ENCODE measurements at regions not wholly inside any gene's neighbourhood (a gene's known extent, or its start where the extent isn't known, plus 50 kb on each side); places are given as distances from the start of the nearest gene placed in this dataset.
"Not testable (repeated sequence)": the region's sequence is repeated elsewhere in the genome, so short reads cannot be mapped to it uniquely, and the experiment has no call there.

DNA sequence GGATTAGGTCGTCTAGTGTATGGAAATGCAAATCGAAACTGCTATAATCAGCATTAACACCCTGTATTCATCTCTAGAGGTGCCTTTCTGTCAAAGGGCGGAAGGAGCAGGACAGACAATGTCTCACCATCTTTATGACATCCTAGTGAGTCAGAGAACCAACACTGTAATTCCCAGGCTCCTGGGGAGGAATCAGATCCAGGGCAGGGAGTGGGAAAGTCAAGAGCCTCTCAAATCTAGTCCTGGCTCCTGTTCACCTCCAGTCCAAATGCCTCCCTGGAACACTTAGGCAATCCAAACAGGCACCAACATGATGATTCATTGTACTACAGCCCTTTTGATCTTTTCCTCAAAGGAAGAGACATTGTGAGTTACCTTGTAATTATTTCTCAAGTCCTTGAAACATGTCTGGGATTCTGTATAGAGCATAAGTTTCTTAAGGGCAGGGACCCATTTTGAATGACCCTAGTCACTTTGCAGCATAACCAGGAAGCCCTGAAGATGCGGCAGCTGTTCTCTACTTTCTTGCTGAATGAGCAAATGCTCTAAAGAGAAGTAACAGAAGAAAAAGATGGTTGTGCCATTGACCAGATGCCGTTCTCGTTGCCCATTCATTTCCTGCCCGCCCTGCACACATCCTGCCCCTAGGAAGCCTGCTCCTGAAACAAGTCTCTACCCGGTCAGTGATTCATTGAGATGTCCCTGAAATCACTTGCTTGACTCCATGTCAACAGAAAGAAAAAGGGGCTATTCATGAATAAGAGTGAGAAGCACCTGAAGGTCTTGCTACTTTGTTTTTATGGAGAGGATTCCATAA is 112.8 kb upstream of the JARID2 start:
- DNase-seq: no peak

- no peak for DNase-seq
These were observed 108.8 kb upstream of the JARID2 start for GRCh38 chr6:15137086-15137485.

GRCh38 chr6:15143086-15143485 is 102.8 kb upstream of the JARID2 start:
- no peak for DNase-seq

DNA sequence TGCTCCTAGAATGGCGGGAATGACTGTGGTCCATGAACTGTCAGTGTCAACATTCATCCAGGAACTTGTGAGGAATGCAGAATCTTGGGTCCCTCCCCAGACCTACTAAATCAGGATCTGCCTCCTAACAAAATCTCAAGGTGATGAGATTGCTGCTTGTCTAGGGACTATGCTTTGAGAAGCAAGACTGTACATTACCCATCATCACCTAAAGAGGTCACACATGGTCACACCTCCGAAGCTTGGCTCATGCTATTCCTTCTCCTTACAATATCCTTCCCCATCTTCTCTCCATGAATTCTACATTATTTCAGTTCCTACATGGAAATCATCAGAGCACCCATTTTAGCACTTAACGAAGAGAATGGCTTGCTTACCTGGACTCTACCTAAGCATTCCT is 102.3 kb upstream of the JARID2 start:
- no peak for DNase-seq

- DNase-seq: no peak
These were observed 100.0 kb upstream of the JARID2 start for GRCh38 chr6:15145821-15146220.

GRCh38 chr6:15147827-15148226 is 98.0 kb upstream of the JARID2 start:
- no peak for DNase-seq

GRCh38 chr6:15148356-15148946 is 97.4 kb upstream of the JARID2 start:
- DNase-seq: no peak

DNA sequence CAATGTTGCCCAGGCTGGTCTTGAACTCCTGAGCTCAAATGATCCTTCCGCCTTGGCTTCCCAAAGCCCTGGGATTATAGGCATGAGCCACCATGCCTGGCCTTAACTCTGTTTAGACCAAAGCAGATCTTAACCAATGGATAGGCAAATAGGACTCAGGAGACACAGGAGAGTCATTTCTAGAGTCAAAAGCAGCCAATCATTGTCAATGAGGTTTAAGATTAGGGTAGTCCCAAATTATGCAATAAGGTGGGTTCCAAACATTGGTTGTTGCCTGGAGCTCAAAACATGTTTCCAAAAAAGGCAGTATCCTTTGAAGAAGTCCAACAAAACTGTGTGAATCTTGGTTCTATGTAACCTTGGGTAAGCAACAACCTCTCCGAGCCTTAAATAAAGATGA is 95.7 kb upstream of the JARID2 start:
- no peak for DNase-seq

- no peak for DNase-seq
These were observed 93.2 kb upstream of the JARID2 start for GRCh38 chr6:15152700-15153099.

- no peak for DNase-seq
These were observed 92.7 kb upstream of the JARID2 start for GRCh38 chr6:15153191-15153590.

DNA sequence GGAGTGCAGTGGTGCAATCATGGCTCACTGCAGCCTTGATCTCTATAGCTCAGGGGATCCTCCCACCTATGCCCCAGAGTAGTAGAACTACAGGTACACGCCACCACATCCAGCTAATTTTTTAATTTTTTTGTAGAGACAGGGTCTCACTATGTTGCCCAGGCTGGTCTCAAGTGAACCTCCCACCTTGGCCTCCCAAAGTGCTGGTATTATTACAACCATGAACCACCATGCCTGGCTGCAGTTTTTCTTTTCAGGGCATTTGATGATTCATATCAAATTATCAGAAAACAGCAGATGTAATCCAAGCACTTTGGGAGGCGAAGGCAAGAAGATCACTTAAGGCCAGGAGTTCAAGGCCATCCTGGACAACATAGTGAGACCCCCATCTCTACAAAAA is 88.4 kb upstream of the JARID2 start:
- DNase-seq: no peak

DNA sequence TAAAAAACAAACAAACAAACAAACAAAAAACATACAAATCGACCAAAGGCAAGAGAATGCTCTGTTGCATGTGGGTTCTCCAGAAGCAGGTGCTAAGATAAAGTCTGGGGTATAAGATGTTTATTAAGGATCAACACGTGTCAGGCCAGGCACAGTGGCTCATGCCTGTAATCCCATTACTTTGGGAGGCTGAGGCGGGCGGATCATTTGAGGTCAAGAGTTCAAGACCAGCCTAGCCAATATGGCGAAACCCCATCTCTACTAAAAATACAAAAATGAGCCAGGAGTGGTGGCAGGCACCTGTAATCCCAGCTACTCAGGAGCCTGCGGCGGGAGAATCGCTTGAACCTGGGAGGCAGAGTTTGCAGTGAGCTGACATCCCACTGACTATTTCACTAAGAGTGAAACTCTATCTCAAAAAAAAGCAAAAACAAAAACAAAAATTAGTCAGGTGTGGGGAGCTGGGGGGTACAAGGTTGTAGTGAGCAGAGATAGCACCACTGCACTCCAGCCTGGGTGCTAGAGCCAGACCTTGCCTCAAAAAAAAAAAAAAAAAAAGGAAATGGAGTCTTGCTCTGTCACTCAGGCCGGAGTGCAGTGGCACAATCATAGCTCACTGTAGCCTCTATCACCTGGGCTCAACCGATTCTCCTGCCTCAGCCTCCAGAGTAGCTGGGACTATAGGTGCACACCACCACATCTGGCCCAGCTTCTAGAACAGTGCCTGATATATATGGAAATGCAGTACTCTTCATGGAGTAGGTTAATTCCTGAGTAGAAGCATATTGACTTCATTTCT is 86.8 kb upstream of the JARID2 start:
- no peak for DNase-seq

- no peak for DNase-seq
These were observed 85.1 kb upstream of the JARID2 start for GRCh38 chr6:15160812-15161211.

DNA sequence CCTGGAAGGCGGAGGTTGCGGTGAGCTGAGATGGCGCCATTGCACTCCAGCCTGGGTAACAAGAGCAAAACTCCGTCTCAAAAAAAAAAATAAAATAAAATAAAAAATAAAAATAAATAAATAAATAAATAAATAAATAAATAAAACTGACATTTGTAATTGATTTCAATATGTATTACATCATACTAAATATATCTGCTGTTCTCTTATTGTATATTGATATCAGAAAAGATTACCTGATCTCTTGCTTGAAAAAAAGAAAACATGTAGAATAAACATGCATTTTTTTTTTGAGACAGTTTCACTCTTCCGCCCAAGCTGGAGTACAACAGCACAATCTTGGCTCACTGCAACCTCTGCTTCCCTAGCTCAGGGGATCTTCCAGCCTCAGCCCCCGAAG is 81.0 kb upstream of the JARID2 start:
- DNase-seq: not testable (repeated sequence)

- DNase-seq: no peak
These were observed 79.7 kb upstream of the JARID2 start for GRCh38 chr6:15166121-15166520.

DNA sequence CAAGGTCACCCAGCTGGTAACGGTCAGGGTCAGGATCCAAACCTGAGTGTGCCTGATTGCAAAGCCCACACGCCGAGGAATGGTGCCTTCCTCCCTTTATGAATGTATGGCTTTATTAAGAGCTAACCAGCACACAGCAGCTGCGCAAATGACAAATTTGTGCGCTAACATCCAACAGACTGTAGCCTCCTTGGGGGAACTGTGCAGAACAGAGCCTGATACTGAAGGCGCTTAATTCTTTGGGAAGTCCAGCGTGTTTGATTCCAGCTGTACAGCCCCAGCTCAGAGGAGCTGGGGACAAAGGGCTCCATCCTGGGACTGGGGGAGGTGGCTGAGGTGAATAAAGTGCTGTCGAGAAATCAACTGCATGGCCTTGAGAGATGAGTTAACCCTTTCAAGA is 75.7 kb upstream of the JARID2 start:
- no peak for DNase-seq

GRCh38 chr6:15171026-15171425 is 74.8 kb upstream of the JARID2 start:
- DNase-seq: no peak

DNA sequence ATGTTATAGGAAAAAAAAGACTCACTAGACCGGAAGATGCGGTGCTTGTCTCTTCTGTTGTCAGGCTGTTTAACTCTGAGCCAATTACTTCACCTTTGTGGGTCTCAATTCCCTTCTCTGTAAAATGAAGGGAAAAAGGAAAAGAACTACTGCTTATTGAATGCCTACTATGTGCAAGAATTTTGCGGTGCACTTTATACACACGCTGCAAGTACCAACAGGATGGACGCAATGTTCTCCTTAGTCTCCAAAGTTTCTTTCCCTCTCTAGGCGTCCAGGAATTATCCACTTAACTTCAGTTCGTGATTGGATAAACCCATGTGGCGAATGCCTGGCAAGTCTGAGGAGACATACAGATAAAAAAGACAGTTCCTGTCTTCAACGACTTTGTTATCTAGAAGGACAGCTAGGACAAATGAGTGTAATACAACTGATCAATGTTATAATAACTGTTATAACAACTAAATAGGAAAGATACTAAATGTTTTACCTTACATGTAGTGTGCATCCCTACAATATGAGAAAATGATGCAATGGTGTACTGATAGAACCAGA is 69.0 kb upstream of the JARID2 start:
- no peak for DNase-seq

- DNase-seq: no peak
These were observed 61.9 kb upstream of the JARID2 start for GRCh38 chr6:15183979-15184378.

DNA sequence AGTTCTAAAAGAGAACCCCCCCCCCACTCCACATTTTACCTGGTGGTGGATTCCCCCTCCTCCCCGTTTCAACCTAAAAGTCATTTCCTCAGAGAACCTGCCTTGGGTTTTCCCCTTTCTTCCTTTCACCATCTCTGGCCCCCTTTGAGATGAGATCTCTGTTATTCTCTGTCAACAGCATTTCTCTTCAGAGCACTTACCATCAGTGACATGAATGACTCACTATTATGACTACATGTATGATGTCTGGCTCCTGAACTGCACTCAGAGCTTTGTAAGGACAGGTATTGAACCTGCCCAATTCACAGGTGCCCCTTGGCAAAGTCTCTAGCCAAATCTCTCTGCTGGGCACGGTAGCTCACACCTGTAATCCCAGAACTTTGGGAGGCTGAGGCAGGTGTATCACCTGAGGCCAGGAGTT is 61.4 kb upstream of the JARID2 start:
- DNase-seq: no peak

DNA sequence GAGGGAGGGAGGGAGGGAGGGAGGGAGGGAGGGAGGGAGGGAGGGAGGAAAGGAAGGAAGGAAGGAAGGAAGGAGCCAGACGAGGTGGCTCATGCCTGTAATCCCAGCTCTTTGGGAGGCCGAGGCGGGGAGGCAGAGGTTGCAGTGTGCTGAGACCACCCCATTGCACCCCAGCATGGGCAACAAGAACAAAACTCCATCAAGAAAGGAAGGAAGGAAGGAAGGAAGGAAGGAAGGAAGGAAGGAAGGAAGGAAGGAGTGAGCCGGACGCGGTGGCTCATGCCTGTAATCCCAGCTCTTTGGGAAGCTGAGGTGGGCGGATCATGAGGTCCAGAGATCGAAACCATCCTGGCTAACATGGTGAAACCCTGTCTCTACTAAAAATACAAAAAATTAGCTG is 60.8 kb upstream of the JARID2 start:
- not testable (repeated sequence) for DNase-seq

DNA sequence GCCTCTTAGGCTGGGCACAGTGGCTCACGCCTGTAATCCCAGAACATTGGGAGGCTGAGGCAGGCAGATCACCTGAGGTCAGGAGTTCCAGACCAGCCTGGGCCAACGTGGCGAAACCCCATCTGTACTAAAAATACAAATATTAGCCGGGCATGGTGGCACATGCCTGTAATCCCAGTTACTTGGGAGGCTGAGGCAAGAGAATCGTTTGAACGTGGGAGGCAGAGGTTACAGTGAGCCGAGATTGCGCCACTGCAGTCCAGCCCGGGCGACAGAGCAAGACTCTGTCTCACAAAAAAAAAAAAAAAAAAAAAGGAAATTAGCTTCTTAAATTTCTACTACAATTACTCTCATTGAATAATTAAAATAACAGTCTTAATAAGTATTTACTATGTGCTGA is 52.4 kb upstream of the JARID2 start:
- not testable (repeated sequence) for DNase-seq

DNA sequence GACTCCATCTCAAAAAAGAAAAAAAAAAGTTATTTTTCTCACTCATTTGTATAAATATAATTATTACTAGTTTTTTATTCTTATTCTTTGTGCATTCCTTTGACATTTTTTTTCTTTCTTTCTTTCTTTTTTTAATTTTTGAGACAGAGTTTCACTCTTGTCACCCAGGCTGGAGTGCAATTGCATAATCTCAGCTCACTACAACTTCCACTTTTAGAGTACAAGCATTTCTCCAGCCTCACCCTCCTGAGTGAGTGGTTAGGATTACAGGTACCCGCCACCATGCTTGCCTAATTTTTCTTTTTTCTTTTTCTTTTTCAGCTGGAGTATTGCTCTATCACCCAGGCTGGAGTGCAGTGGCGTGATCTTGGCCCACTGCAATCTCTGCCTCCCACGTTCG is 51.4 kb upstream of the JARID2 start:
- DNase-seq: no peak
